DOHH2 (cell line): ENCODE measurements at regions not wholly inside any gene's neighbourhood (a gene's known extent, or its start where the extent isn't known, plus 50 kb on each side); places are given as distances from the start of the nearest gene placed in this dataset.

ENCODE experiments used
- H3F3A ChIP-seq: fragments of 200-600 bp; sonication (generic), shearing (Covaris generic); 2 replicates; pipeline ENCODE4 v1.6.0; 2016; ENCODE audit warnings: antibody characterized with exemption, mild to moderate bottlenecking; ENCODE audit not compliant: control insufficient read depth, insufficient read depth
- H3K27ac ChIP-seq: fragments of 200-600 bp; sonication (generic); 2 replicates; pipeline ENCODE4 v1.5.1; 2014; ENCODE audit warnings: low read depth, mild to moderate bottlenecking, low read length, moderate library complexity
- H3K27me3 ChIP-seq: fragments of 200-600 bp; sonication (generic); 2 replicates; pipeline ENCODE4 v1.6.1; 2014; ENCODE audit warnings: mild to moderate bottlenecking, low read length, mixed read lengths; ENCODE audit not compliant: control insufficient read depth
- H3K36me3 ChIP-seq: fragments of 200-600 bp; sonication (generic); 2 replicates; pipeline ENCODE4 v1.6.1; 2014; ENCODE audit warnings: mild to moderate bottlenecking, low read length, moderate library complexity, mixed read lengths; ENCODE audit not compliant: control insufficient read depth
- H3K4me1 ChIP-seq: fragments of 200-600 bp; sonication (generic); 2 replicates; pipeline ENCODE4 v1.6.1; 2014; ENCODE audit warnings: mild to moderate bottlenecking, low read length, mixed read lengths; ENCODE audit not compliant: control insufficient read depth
- H3K4me2 ChIP-seq: fragments of 200-600 bp; sonication (generic); 2 replicates; pipeline ENCODE4 v1.6.0; 2014; ENCODE audit warnings: mild to moderate bottlenecking, low read length, moderate library complexity
- H3K4me3 ChIP-seq: fragments of 200-600 bp; sonication (generic); 2 replicates; pipeline ENCODE4 v1.5.1; 2014; ENCODE audit warnings: mild to moderate bottlenecking, low read length, mixed read lengths
- H3K79me2 ChIP-seq: fragments of 200-600 bp; sonication (generic); 2 replicates; pipeline ENCODE4 v1.6.1; 2014; ENCODE audit warnings: mild to moderate bottlenecking, low read length, mixed read lengths; ENCODE audit not compliant: control insufficient read depth
- H3K9me2 ChIP-seq: fragments of 200-600 bp; sonication (generic); replicated peaks from 2 replicates; pipeline ENCODE4 v1.6.1; 2014; ENCODE audit warnings: mild to moderate bottlenecking, low read length, mixed read lengths; ENCODE audit not compliant: control insufficient read depth
- H3K9me3 ChIP-seq: fragments of 200-600 bp; sonication (generic); 2 replicates; pipeline ENCODE4 v1.6.1; 2014; ENCODE audit warnings: antibody characterized with exemption, low read length, mixed read lengths; ENCODE audit not compliant: control insufficient read depth, insufficient read depth
- H4K20me1 ChIP-seq: fragments of 200-600 bp; sonication (generic); 2 replicates; pipeline ENCODE4 v1.6.0; 2014; ENCODE audit warnings: low read depth, mild to moderate bottlenecking, antibody characterized with exemption, low read length, moderate library complexity; ENCODE audit not compliant: control insufficient read depth, insufficient read depth
- CTCF ChIP-seq: fragments of 200-600 bp; sonication (generic); IDR thresholded peaks from one replicate; pipeline ENCODE4 v1.5.1; 2014; ENCODE audit warnings: antibody characterized with exemption, mild to moderate bottlenecking, low read depth, low read length; ENCODE audit not compliant: poor library complexity, severe bottlenecking
- EZH2phosphoT487 ChIP-seq: fragments of 200-600 bp; sonication (generic); IDR thresholded peaks from 2 replicates; pipeline ENCODE4 v1.6.1; 2017; ENCODE audit warnings: borderline replicate concordance, mild to moderate bottlenecking, antibody characterized with exemption, low read length, moderate library complexity, mixed read lengths

- Histone ChIP-seq H3K9me2 (no peaks in the 10 kb centered on the region), H3K9me3 (no peaks in the 10 kb centered on the region), H3K4me3 (no peak overlapping the region), H4K20me1 (no peaks in the 10 kb centered on the region), H3K27ac (no peak overlapping the region), H3K27me3 (no peaks in the 10 kb centered on the region), H3K36me3 (no peaks in the 10 kb centered on the region), H3K4me1 (no peaks in the 10 kb centered on the region), H3F3A (no peaks in the 10 kb centered on the region), H3K79me2 (no peaks in the 10 kb centered on the region), H3K4me2 (no peak overlapping the region)
- TF ChIP-seq EZH2phosphoT487 (no peak), CTCF (no peak)
These were observed 198.2 kb downstream of the ZNF326 start for GRCh38 chr1:90193116-90193515.

- Histone ChIP-seq H3K9me2 (no peaks in the 10 kb centered on the region), H3K27me3 (no peaks in the 10 kb centered on the region), H3K4me3 (no peak overlapping the region), H3K4me2 (no peak overlapping the region), H3F3A (no peaks in the 10 kb centered on the region), H3K79me2 (no peaks in the 10 kb centered on the region), H3K27ac (no peak overlapping the region), H4K20me1 (no peaks in the 10 kb centered on the region), H3K9me3 (no peaks in the 10 kb centered on the region), H3K4me1 (no peaks in the 10 kb centered on the region), H3K36me3 (no peaks in the 10 kb centered on the region)
- TF ChIP-seq CTCF (no peak), EZH2phosphoT487 (no peak)
These were observed 197.5 kb downstream of the ZNF326 start for GRCh38 chr1:90192408-90192807.

GRCh38 chr1:90190523-90190922 lies 195.6 kb downstream of the ZNF326 start:
- H3K9me3 ChIP-seq = no peaks in the 10 kb centered on the region
- H3K9me2 ChIP-seq = no peaks in the 10 kb centered on the region
- no peak overlapping the region for H3K4me2 ChIP-seq
- H3K4me1 ChIP-seq = no peaks in the 10 kb centered on the region
- TF ChIP-seq EZH2phosphoT487 (no peak), CTCF (no peak)
- H3K4me3 ChIP-seq = no peak overlapping the region
- no peaks in the 10 kb centered on the region for H3F3A ChIP-seq
- no peak overlapping the region for H3K27ac ChIP-seq
- no peaks in the 10 kb centered on the region for H3K79me2 ChIP-seq
- H3K36me3 ChIP-seq = no peaks in the 10 kb centered on the region
- no peaks in the 10 kb centered on the region for H3K27me3 ChIP-seq
- no peaks in the 10 kb centered on the region for H4K20me1 ChIP-seq

GRCh38 chr1:90189889-90190288 lies 195.0 kb downstream of the ZNF326 start:
- TF ChIP-seq CTCF (no peak), EZH2phosphoT487 (no peak)
- Histone ChIP-seq H3F3A (no peaks in the 10 kb centered on the region), H3K36me3 (no peaks in the 10 kb centered on the region)

More at GRCh38 chr1:90189889-90190288, 195.0 kb downstream of the ZNF326 start:
- H3K9me3 ChIP-seq = no peaks in the 10 kb centered on the region
- H3K4me1 ChIP-seq = no peaks in the 10 kb centered on the region
- H3K27ac ChIP-seq = no peak overlapping the region
- no peaks in the 10 kb centered on the region for H4K20me1 ChIP-seq
- no peaks in the 10 kb centered on the region for H3K27me3 ChIP-seq
- H3K79me2 ChIP-seq = no peaks in the 10 kb centered on the region
- H3K4me3 ChIP-seq = no peak overlapping the region
- no peak overlapping the region for H3K4me2 ChIP-seq
- no peaks in the 10 kb centered on the region for H3K9me2 ChIP-seq
